Right renal cortex interstitium (tissue), 3 donors: ENCODE measurements at regions not wholly inside any gene's neighbourhood (a gene's known extent, or its start where the extent isn't known, plus 50 kb on each side); places are given as distances from the start of the nearest gene placed in this dataset.
"Not testable (repeated sequence)": the region's sequence is repeated elsewhere in the genome, so short reads cannot be mapped to it uniquely, and the experiment has no call there.

ENCODE experiments used
- DNase-seq, 3 donors: peaks; one replicate each; pipeline ENCODE4 v3.0.0-alpha.2; 2013; ENCODE audit warnings: low read depth in 3 of 3, low spot score in 2 of 3

GRCh38 chr20:57110121-57111027 is 156.1 kb downstream of the BMP7 start:
- not testable (repeated sequence) for DNase-seq

DNA sequence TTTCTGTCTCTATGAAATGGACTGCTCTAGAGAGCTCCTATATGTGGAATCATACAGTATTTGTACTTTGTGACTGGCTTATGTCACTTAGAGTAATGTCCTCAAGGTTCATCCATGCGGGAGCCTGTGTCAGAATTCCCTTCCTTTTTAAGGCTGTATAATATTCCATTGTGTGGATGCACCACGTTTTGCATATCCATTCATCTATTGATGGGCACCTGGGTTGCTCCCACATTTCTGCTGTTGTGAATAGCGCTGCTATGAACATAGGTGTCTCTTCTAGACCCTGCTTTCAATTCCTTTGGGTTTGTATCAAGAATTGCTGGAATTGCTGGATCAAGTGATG is 155.4 kb downstream of the BMP7 start:
- DNase-seq = no peak

GRCh38 chr20:57112448-57112847 is 154.0 kb downstream of the BMP7 start:
- no peak for DNase-seq

- DNase-seq = no peak
These were observed 152.0 kb downstream of the BMP7 start for GRCh38 chr20:57114290-57115005.

- no peak for DNase-seq
These were observed 149.1 kb downstream of the BMP7 start for GRCh38 chr20:57117296-57117695.

DNA sequence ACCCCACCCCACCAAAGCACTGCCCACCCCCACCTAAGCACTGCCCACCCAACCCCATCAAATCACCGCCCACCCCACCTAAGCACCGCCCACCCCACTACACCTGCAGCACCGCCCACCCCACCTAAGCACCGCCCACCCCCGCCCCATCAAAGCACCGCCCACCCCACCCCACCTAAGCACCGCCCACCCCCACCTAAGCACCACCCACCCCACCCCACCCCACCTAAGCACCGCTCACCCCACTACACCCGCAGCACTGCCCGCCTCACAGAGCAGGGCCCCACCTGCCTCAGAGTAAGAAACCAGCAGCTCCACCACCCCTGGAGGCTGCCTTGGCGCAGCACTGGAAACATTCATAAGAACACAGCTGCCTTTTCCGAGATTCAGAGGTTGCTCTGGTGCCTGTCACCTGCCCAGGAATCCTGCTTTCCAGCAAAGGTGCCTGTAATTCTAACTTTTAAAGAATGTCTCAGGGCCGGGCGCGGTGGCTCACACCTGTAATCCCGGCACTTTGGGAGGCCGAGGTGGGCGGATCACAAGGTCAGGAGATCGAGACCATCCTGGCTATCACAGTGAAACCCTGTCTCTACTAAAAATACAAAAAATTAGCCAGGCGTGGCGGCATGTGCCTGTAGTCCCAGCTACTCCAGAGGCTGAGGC is 148.2 kb downstream of the BMP7 start:
- DNase-seq = no peak
